ENCODE measurements at regions not wholly inside any gene's neighbourhood (a gene's known extent, or its start where the extent isn't known, plus 50 kb on each side); places are given as distances from the start of the nearest gene placed in this dataset.

DNA sequence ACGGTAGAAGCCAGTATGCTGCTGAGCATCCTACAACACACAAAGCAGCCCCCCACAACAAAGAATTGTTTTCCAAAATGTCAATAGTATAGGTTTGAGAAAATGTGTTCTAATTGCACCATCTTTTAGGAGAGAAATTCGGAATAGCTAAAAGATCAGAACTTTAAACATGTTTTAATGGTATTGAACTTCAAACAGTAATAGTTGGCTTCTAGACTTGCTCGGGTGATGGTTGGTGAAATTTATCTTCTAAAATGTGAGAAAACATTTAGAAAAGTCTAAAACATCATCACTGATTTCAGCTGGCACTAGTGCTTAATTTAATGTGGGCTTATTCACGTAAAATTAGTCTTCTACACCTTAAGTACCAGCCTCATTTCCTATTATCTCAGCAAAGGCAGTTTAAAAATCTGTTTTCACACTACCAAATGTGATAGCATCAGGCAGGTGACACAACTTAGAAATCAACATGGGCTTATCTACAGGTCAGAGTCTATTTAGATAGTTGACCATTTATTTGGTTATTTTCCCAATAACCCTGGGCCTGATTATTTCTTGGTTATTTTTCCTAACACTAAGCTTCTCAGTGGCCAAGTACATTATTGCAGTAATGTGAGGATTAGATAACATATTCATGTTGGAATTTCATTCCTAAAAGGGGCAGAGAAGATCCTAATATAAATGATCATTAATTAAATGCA is 399.3 kb upstream of the PKN2 start:
- DNase-seq, result no peak
- H3K27me3 Mint-ChIP-seq (ENCODE audit: insufficient read depth), result no peaks in the 10 kb centered on the region
- H3K27ac Mint-ChIP-seq, result no peak overlapping the region
- no peak overlapping the region for H3K4me3 Mint-ChIP-seq
- H3K9me3 Mint-ChIP-seq, result peaks cover 12% of the 10 kb centered on the region
- TF ChIP-seq, protein P1, sequence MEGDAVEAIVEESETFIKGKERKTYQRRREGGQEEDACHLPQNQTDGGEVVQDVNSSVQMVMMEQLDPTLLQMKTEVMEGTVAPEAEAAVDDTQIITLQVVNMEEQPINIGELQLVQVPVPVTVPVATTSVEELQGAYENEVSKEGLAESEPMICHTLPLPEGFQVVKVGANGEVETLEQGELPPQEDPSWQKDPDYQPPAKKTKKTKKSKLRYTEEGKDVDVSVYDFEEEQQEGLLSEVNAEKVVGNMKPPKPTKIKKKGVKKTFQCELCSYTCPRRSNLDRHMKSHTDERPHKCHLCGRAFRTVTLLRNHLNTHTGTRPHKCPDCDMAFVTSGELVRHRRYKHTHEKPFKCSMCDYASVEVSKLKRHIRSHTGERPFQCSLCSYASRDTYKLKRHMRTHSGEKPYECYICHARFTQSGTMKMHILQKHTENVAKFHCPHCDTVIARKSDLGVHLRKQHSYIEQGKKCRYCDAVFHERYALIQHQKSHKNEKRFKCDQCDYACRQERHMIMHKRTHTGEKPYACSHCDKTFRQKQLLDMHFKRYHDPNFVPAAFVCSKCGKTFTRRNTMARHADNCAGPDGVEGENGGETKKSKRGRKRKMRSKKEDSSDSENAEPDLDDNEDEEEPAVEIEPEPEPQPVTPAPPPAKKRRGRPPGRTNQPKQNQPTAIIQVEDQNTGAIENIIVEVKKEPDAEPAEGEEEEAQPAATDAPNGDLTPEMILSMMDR (IDR thresholded peaks at IDR 0.05), result no peak
- no peaks in the 10 kb centered on the region for H3K36me3 Mint-ChIP-seq (ENCODE audit: low read depth)
- no peaks in the 10 kb centered on the region for H3K4me1 Mint-ChIP-seq (ENCODE audit: low read depth)

DNA sequence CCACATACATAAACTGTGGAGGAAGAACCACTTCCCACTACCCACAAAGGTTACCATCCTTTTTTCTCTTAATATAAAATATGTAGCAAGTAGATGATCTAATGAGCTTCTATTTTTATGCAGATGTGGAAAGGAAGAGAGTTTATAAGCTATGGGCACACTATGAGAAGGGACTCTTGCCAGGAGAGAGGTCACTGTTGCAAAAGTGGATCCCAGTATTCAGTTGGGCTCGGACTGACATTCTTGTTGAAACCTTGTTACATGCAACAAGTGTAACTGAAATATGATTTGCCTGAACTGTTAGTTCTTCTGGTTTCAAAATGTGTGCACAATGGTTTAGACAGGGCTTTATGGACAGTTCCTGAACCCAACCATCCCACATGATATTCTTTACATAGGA is 397.4 kb upstream of the PKN2 start:
- H3K27me3 Mint-ChIP-seq (ENCODE audit: insufficient read depth), result no peaks in the 10 kb centered on the region
- DNase-seq, result no peak
- H3K4me1 Mint-ChIP-seq (ENCODE audit: low read depth), result no peaks in the 10 kb centered on the region
- H3K36me3 Mint-ChIP-seq (ENCODE audit: low read depth), result no peaks in the 10 kb centered on the region
- no peak overlapping the region for H3K4me3 Mint-ChIP-seq
- H3K27ac Mint-ChIP-seq, result no peak overlapping the region
- H3K9me3 Mint-ChIP-seq, result peaks cover 19% of the 10 kb centered on the region
- TF ChIP-seq, protein P1 (IDR thresholded peaks at IDR 0.05), result no peak

DNA sequence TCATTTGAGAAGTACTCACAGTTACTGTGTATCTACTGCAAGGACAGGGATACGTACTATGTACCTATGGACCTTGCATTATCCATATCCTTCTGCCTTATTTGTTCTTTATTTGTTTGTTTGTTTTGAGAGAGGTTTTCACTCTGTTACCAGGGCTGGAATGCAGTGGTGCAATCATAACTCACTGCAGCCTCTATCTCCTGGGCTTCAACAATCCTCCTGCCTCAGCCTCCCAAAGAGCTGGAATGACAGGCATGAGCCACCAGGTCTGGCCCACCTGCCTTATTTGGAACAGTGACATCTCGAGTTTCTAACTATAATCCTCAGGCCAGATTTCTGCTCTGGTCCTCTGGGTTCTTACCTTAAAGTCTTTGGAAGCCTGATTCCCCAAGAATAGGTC is 395.5 kb upstream of the PKN2 start:
- Mint-ChIP-seq H3K4me3 (no peak overlapping the region), H3K4me1 (ENCODE audit: low read depth) (no peaks in the 10 kb centered on the region), H3K27ac (no peak overlapping the region), H3K27me3 (ENCODE audit: insufficient read depth) (no peaks in the 10 kb centered on the region; the same call in 1 of the 2 replicates), H3K36me3 (ENCODE audit: low read depth) (no peaks in the 10 kb centered on the region), H3K9me3 (peaks cover 23% of the 10 kb centered on the region)
- DNase-seq, result no peak
- TF ChIP-seq, protein P1 (IDR thresholded peaks at IDR 0.05), result no peak

DNA sequence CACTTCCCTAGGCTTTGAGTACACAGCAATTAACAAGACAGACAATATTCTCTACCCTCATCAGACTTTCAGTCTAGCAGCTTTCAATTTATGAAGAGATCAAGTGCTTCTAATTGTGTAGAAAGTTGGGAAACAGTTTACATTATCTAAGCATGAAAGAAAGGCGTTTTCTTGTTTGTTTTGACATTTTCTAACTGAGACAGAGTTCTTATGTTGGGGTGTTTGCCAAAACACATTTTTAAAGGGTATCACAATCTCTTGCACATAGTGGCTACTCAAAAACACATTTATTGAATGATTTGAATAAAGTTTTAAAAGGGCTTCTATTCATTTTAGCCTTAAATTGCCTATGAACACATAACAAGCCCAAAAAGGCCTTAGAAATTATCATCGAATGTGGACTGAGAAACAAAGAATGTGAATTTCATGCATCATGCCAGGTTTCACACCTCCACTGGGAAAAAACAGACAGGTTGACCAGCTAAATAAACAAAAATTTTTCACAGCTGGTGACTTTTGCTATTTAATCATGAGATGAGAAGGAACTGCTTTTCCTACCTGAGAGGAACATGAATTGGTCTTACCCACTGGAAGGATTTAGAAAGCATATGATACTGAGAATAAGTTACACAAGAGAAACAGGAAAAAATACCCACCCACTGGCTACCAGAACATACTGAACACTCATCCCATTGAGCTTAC is 394.5 kb upstream of the PKN2 start:
- Mint-ChIP-seq H3K4me3 (no peak overlapping the region), H3K9me3 (peaks cover 24% of the 10 kb centered on the region), H3K4me1 (ENCODE audit: low read depth) (no peaks in the 10 kb centered on the region), H3K27me3 (ENCODE audit: insufficient read depth) (no peaks in the 10 kb centered on the region; the same call in 1 of the 2 replicates), H3K36me3 (ENCODE audit: low read depth) (no peaks in the 10 kb centered on the region), H3K27ac (no peak overlapping the region)
- DNase-seq, result no peak
- TF ChIP-seq, protein P1 (IDR thresholded peaks at IDR 0.05), result no peak

DNA sequence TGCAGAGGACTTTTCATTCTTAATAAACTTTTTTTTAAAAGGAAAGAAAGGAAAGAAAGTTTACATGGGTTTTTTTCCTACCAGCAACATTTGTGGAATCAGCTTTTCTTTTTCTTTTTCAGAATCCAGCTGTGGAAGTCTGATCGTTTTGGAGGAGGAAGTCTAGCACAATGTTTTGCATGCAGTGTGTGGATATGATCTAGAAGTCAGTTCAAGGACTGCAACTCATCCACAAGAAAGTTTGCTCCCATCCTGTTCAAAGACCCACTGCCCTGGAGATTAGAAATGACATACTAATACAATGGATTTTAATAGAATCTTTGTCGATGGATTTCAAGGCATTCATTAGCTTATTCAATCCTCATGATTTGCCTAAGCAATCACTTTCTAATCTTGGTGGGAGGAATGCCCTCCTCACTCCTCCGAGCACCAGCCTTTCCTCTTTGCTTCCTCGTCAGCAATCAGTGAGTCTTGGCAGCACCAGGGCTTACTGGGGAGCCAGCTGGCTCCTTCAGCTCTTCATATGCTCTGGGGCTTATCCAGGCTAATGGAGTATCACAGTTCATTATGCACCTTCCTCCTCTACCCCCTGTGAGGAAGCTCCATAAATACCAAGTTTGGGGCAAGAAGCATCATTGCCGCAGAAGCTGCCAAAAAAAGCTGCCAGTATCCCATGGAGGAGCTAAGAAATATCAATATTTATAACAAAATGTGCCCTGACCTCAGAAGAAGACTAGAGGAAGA is 392.3 kb upstream of the PKN2 start:
- no peaks in the 10 kb centered on the region for H3K36me3 Mint-ChIP-seq (ENCODE audit: low read depth)
- DNase-seq, result no peak
- H3K4me3 Mint-ChIP-seq, result no peak overlapping the region
- H3K4me1 Mint-ChIP-seq (ENCODE audit: low read depth), result no peaks in the 10 kb centered on the region
- no peaks in the 10 kb centered on the region; the same call in 1 of the 2 replicates for H3K27me3 Mint-ChIP-seq (ENCODE audit: insufficient read depth)
- peaks cover 24% of the 10 kb centered on the region for H3K9me3 Mint-ChIP-seq
- TF ChIP-seq, protein P1 (IDR thresholded peaks at IDR 0.05), result no peak
- no peak overlapping the region for H3K27ac Mint-ChIP-seq
